Adipocyte (in vitro differentiated cells): ENCODE measurements at regions not wholly inside any gene's neighbourhood (a gene's known extent, or its start where the extent isn't known, plus 50 kb on each side); places are given as distances from the start of the nearest gene placed in this dataset.

Experiments used
- DNase-seq: peaks from one replicate; pipeline ENCODE4 v3.0.0-alpha.2; 2015; ENCODE audit warnings: low read depth
- H3K27me3 ChIP-seq: replicated peaks from 2 replicates; pipeline ENCODE4 v1.7.0; 2013; ENCODE audit warnings: mild to moderate bottlenecking, low read length, moderate library complexity; ENCODE audit not compliant: control insufficient read depth, insufficient read depth
- H3K36me3 ChIP-seq: 2 replicates; pipeline ENCODE4 v1.7.0; 2013; ENCODE audit warnings: low read length, mild to moderate bottlenecking, moderate library complexity; ENCODE audit not compliant: control insufficient read depth, insufficient read depth, severe bottlenecking
- H3K4me1 ChIP-seq: 2 replicates; pipeline ENCODE4 v1.7.0; 2013; ENCODE audit warnings: mild to moderate bottlenecking, low read length, moderate library complexity; ENCODE audit not compliant: control insufficient read depth, insufficient read depth
- H3K4me3 ChIP-seq: 2 replicates; pipeline ENCODE4 v1.7.0; 2013; ENCODE audit warnings: mild to moderate bottlenecking, low read length, moderate library complexity
- H3K9ac ChIP-seq: 2 replicates; pipeline ENCODE4 v1.7.0; 2013; ENCODE audit warnings: mild to moderate bottlenecking, low read length, moderate library complexity
- H3K9me3 ChIP-seq: 2 replicates; pipeline ENCODE4 v1.7.0; 2013; ENCODE audit warnings: mild to moderate bottlenecking, low read length, moderate library complexity; ENCODE audit not compliant: control insufficient read depth

GRCh38 chr10:4383651-4384098 lies 442.3 kb upstream of the AKR1E2 start:
- peaks cover 21% of the 10 kb centered on the region for H3K4me1 ChIP-seq
- H3K27me3 ChIP-seq: no peaks in the 10 kb centered on the region
- H3K4me3 ChIP-seq: peak overlapping the region; percentile 71
- H3K9me3 ChIP-seq: no peaks in the 10 kb centered on the region
- peak; percentile 75 for DNase-seq
- H3K36me3 ChIP-seq: no peaks in the 10 kb centered on the region
- peak overlapping the region; percentile 82 for H3K9ac ChIP-seq

DNA sequence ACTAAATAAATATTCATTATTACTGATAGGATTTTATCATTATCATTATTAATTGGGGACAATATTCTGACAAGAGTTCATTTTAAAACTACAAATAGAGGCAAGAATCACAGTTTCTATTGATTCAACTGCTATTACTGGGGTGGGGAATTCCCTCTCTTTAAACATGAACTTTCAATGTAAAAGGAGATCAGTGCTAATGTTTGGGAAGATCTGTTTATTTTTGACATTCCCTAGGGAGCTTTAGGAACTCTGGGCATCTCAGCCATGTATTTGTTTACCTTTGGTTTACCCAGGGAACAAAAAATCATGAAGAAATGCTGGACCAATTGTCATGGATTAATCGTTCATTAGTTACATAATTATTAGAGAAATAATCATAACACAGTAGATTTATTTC lies 443.2 kb upstream of the AKR1E2 start:
- H3K36me3 ChIP-seq: no peaks in the 10 kb centered on the region
- H3K9ac ChIP-seq: peak overlapping the region; percentile 82
- peaks cover 21% of the 10 kb centered on the region for H3K4me1 ChIP-seq
- peak; percentile 26 for DNase-seq
- no peaks in the 10 kb centered on the region for H3K27me3 ChIP-seq
- no peaks in the 10 kb centered on the region for H3K9me3 ChIP-seq
- H3K4me3 ChIP-seq: no peak overlapping the region

GRCh38 chr10:4373612-4374011 lies 452.4 kb upstream of the AKR1E2 start:
- Histone ChIP-seq H3K4me3 (no peak overlapping the region), H3K9me3 (no peaks in the 10 kb centered on the region), H3K27me3 (no peaks in the 10 kb centered on the region), H3K36me3 (no peaks in the 10 kb centered on the region), H3K4me1 (peaks cover 10% of the 10 kb centered on the region), H3K9ac (no peak overlapping the region)
- DNase-seq: no peak

GRCh38 chr10:4373098-4373497 lies 452.9 kb upstream of the AKR1E2 start:
- Histone ChIP-seq H3K4me3 (no peak overlapping the region), H3K9ac (no peak overlapping the region), H3K4me1 (peaks cover 10% of the 10 kb centered on the region), H3K9me3 (no peaks in the 10 kb centered on the region), H3K27me3 (no peaks in the 10 kb centered on the region), H3K36me3 (no peaks in the 10 kb centered on the region)
- no peak for DNase-seq

GRCh38 chr10:4372601-4373000 lies 453.4 kb upstream of the AKR1E2 start:
- Histone ChIP-seq H3K9me3 (no peaks in the 10 kb centered on the region), H3K27me3 (no peaks in the 10 kb centered on the region), H3K4me3 (peak overlapping the region; percentile 33), H3K9ac (peak overlapping the region; percentile 30), H3K4me1 (peaks cover 10% of the 10 kb centered on the region), H3K36me3 (no peaks in the 10 kb centered on the region)
- DNase-seq: peak; percentile 97

- Histone ChIP-seq H3K36me3 (no peaks in the 10 kb centered on the region), H3K9ac (no peak overlapping the region), H3K27me3 (no peaks in the 10 kb centered on the region), H3K4me1 (peaks cover 10% of the 10 kb centered on the region), H3K4me3 (no peak overlapping the region), H3K9me3 (no peaks in the 10 kb centered on the region)
- no peak for DNase-seq
These were observed 454.2 kb upstream of the AKR1E2 start for GRCh38 chr10:4371691-4372295.

- no peaks in the 10 kb centered on the region for H3K36me3 ChIP-seq
- H3K4me1 ChIP-seq: peaks cover 10% of the 10 kb centered on the region
- H3K9ac ChIP-seq: no peak overlapping the region
- no peaks in the 10 kb centered on the region for H3K27me3 ChIP-seq
- H3K9me3 ChIP-seq: no peaks in the 10 kb centered on the region
- H3K4me3 ChIP-seq: no peak overlapping the region
- DNase-seq: no peak
These were observed 455.6 kb upstream of the AKR1E2 start for GRCh38 chr10:4370376-4370775.

- Histone ChIP-seq H3K9ac (no peak overlapping the region), H3K4me3 (no peak overlapping the region), H3K27me3 (no peaks in the 10 kb centered on the region), H3K4me1 (peaks cover 15% of the 10 kb centered on the region), H3K9me3 (no peaks in the 10 kb centered on the region), H3K36me3 (no peaks in the 10 kb centered on the region)
- DNase-seq: no peak
These were observed 464.4 kb upstream of the AKR1E2 start for GRCh38 chr10:4361581-4361980.

DNA sequence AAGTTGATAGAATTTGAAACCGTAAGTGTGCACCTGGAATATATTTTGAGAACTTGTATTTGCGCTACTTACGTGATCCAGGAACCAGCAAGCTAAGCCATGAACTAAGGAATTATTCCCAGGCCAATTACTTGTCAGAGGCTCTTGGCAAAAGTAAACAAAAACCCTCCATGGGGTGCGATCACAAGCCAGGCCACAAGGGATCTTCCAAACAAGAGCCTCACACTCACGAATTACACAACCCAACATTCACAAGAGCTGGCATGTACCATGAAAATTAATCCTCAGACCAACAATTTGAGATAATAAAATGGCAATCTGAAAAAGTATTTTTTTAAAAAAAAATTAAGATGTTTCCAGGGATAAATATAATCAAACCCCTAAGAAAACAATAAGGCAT lies 467.0 kb upstream of the AKR1E2 start:
- no peak overlapping the region for H3K9ac ChIP-seq
- peaks cover 25% of the 10 kb centered on the region for H3K4me1 ChIP-seq
- no peaks in the 10 kb centered on the region for H3K9me3 ChIP-seq
- H3K27me3 ChIP-seq: no peaks in the 10 kb centered on the region
- peak overlapping the region; percentile 49 for H3K4me3 ChIP-seq
- no peak for DNase-seq
- H3K36me3 ChIP-seq: no peaks in the 10 kb centered on the region

GRCh38 chr10:4357911-4358310 lies 468.1 kb upstream of the AKR1E2 start:
- H3K9ac ChIP-seq: no peak overlapping the region
- no peaks in the 10 kb centered on the region for H3K27me3 ChIP-seq
- DNase-seq: no peak
- peaks cover 36% of the 10 kb centered on the region for H3K4me1 ChIP-seq
- H3K9me3 ChIP-seq: no peaks in the 10 kb centered on the region
- no peak overlapping the region for H3K4me3 ChIP-seq
- no peaks in the 10 kb centered on the region for H3K36me3 ChIP-seq

DNA sequence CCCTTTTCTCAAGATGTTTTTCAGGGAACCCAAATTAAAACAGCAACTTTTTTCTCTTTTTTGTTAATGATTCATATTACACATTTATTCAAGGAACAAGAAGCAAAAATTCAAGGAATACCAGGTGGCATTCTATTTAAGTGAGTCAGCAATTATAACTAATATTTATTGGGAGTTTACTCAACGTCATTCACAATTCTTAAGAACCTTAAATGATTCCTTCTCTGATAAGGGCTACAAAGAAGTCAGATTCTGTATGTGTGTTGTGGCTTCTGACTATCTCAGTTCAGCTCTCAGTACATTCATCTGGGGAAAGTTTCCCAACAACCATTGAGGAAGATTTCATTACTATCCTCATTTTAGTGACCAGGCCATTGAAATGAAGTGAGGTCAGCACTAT lies 470.7 kb upstream of the AKR1E2 start:
- DNase-seq: no peak
- H3K36me3 ChIP-seq: no peaks in the 10 kb centered on the region

GRCh38 chr10:4354382-4354812 lies 471.6 kb upstream of the AKR1E2 start:
- no peak for DNase-seq
- no peaks in the 10 kb centered on the region for H3K27me3 ChIP-seq

More for the DNA sequence above, 470.7 kb upstream of the AKR1E2 start:
- Histone ChIP-seq H3K9ac (no peak overlapping the region), H3K9me3 (no peaks in the 10 kb centered on the region), H3K4me1 (peaks cover 52% of the 10 kb centered on the region), H3K27me3 (no peaks in the 10 kb centered on the region), H3K4me3 (no peak overlapping the region)

More at GRCh38 chr10:4354382-4354812, 471.6 kb upstream of the AKR1E2 start:
- peaks cover 51% of the 10 kb centered on the region for H3K4me1 ChIP-seq
- H3K4me3 ChIP-seq: no peak overlapping the region
- no peaks in the 10 kb centered on the region for H3K9me3 ChIP-seq
- no peaks in the 10 kb centered on the region for H3K36me3 ChIP-seq
- H3K9ac ChIP-seq: no peak overlapping the region
